ENCODE measurements at regions not wholly inside any gene's neighbourhood (a gene's known extent, or its start where the extent isn't known, plus 50 kb on each side); places are given as distances from the start of the nearest gene placed in this dataset.

- peak; percentile 76 for DNase-seq
- Histone ChIP-seq H2BK15ac (ENCODE audit: low read depth, poor library complexity, severe bottlenecking) (peak overlapping the region; percentile 92), H3K4ac (ENCODE audit: low read depth in 1 of 2, low read length in 2 of 2) (peak overlapping the region; percentile 85 to 96), H3K9me3 (ENCODE audit: control insufficient read depth, low read length) (no peaks in the 10 kb centered on the region), H2AFZ (ENCODE audit: low read depth, low read length) (peak overlapping the region; percentile 95), H2BK120ac (ENCODE audit: low read depth, low read length) (peak overlapping the region; percentile 89), H4K8ac (ENCODE audit: low read length) (peak overlapping the region; percentile 97), H3K79me1 (replicated peaks; ENCODE audit: low read length, poor library complexity, severe bottlenecking) (peaks cover 7% of the 10 kb centered on the region), H3K9ac (ENCODE audit: low read length) (peak overlapping the region; percentile 85), H3K23ac (ENCODE audit: low read length in 2 of 2) (peak overlapping the region in 1 of 2 experiments; percentile 77), H3K18ac (ENCODE audit: low read depth in 1 of 2, low read length in 2 of 2) (peak overlapping the region; percentile 75 to 95), H3K36me3 (ENCODE audit: control insufficient read depth in 1 of 2, insufficient read depth in 2 of 2, low read depth in 1 of 2, low read length in 2 of 2) (no peaks in the 10 kb centered on the region), H3K4me3 (ENCODE audit: insufficient read depth in 1 of 2, low read depth in 1 of 2, low read length in 2 of 2) (peak overlapping the region; percentile 79 to 82), H4K91ac (ENCODE audit: low read length) (peak overlapping the region; percentile 88), H3K4me2 (ENCODE audit: low read length, poor library complexity, severe bottlenecking) (peak overlapping the region; percentile 86), H3K14ac (ENCODE audit: low read length in 2 of 2) (peak overlapping the region in 1 of 2 experiments; percentile 97), H3K4me1 (ENCODE audit: control insufficient read depth, insufficient read depth, low read depth, low read length) (peaks cover 36% of the 10 kb centered on the region), H2AK5ac (ENCODE audit: low read length, severe bottlenecking) (no peak overlapping the region), H3K27me3 (ENCODE audit: control insufficient read depth in 1 of 2, insufficient read depth in 1 of 2, low read length in 2 of 2) (no peaks in the 10 kb centered on the region), H2BK12ac (ENCODE audit: low read length in 2 of 2) (peak overlapping the region in 1 of 2 experiments; percentile 57), H2BK5ac (ENCODE audit: low read depth, low read length, poor library complexity, severe bottlenecking) (no peak overlapping the region), H3K27ac (ENCODE audit: low read length, poor library complexity, severe bottlenecking) (no peak overlapping the region)
- 1% methylated on average over 67 of the region's 117 CpGs for WGBS
Observed at GRCh38 chr22:25404928-25405816, 159.3 kb upstream of the GRK3 start.

GRCh38 chr22:25405841-25406509 lies 158.5 kb upstream of the GRK3 start:
- Histone ChIP-seq H2AK5ac (ENCODE audit: low read length, severe bottlenecking) (no peak overlapping the region), H3K79me1 (replicated peaks; ENCODE audit: low read length, poor library complexity, severe bottlenecking) (peaks cover 3% of the 10 kb centered on the region), H2BK12ac (ENCODE audit: low read length in 2 of 2) (no peak overlapping the region), H3K4me3 (ENCODE audit: insufficient read depth in 1 of 2, low read depth in 1 of 2, low read length in 2 of 2) (peak overlapping the region; percentile 74 to 79), H3K4ac (ENCODE audit: low read depth in 1 of 2, low read length in 2 of 2) (peak overlapping the region in 1 of 2 experiments; percentile 85), H3K36me3 (ENCODE audit: control insufficient read depth in 1 of 2, insufficient read depth in 2 of 2, low read depth in 1 of 2, low read length in 2 of 2) (no peaks in the 10 kb centered on the region), H2BK5ac (ENCODE audit: low read depth, low read length, poor library complexity, severe bottlenecking) (no peak overlapping the region), H2BK120ac (ENCODE audit: low read depth, low read length) (no peak overlapping the region), H3K9ac (ENCODE audit: low read length) (peak overlapping the region; percentile 85), H3K27me3 (ENCODE audit: control insufficient read depth in 1 of 2, insufficient read depth in 1 of 2, low read length in 2 of 2) (peaks cover 0 to 2% of the 10 kb centered on the region in 2 experiments), H3K23ac (ENCODE audit: low read length in 2 of 2) (no peak overlapping the region), H4K91ac (ENCODE audit: low read length) (peak overlapping the region; percentile 88), H3K27ac (ENCODE audit: low read length, poor library complexity, severe bottlenecking) (no peak overlapping the region), H2BK15ac (ENCODE audit: low read depth, poor library complexity, severe bottlenecking) (no peak overlapping the region), H3K4me1 (ENCODE audit: control insufficient read depth, insufficient read depth, low read depth, low read length) (peaks cover 30% of the 10 kb centered on the region), H2AFZ (ENCODE audit: low read depth, low read length) (no peak overlapping the region), H3K14ac (ENCODE audit: low read length in 2 of 2) (no peak overlapping the region), H3K9me3 (ENCODE audit: control insufficient read depth, low read length) (no peaks in the 10 kb centered on the region), H3K4me2 (ENCODE audit: low read length, poor library complexity, severe bottlenecking) (peak overlapping the region; percentile 86), H3K18ac (ENCODE audit: low read depth in 1 of 2, low read length in 2 of 2) (peak overlapping the region in 1 of 2 experiments; percentile 75), H4K8ac (ENCODE audit: low read length) (peak overlapping the region; percentile 97)
- WGBS, result 89% methylated on average over 18 of the region's 19 CpGs
- DNase-seq, result no peak

- Histone ChIP-seq H3K27me3 (ENCODE audit: control insufficient read depth in 1 of 2, insufficient read depth in 1 of 2, low read length in 2 of 2) (peaks cover 0 to 4% of the 10 kb centered on the region in 2 experiments), H3K23ac (ENCODE audit: low read length in 2 of 2) (no peak overlapping the region), H2BK120ac (ENCODE audit: low read depth, low read length) (no peak overlapping the region), H3K18ac (ENCODE audit: low read depth in 1 of 2, low read length in 2 of 2) (no peak overlapping the region), H3K9me3 (ENCODE audit: control insufficient read depth, low read length) (no peaks in the 10 kb centered on the region), H3K27ac (ENCODE audit: low read length, poor library complexity, severe bottlenecking) (no peak overlapping the region), H3K4ac (ENCODE audit: low read depth in 1 of 2, low read length in 2 of 2) (no peak overlapping the region), H2AK5ac (ENCODE audit: low read length, severe bottlenecking) (no peak overlapping the region), H4K91ac (ENCODE audit: low read length) (no peak overlapping the region), H3K14ac (ENCODE audit: low read length in 2 of 2) (no peak overlapping the region), H3K36me3 (ENCODE audit: control insufficient read depth in 1 of 2, insufficient read depth in 2 of 2, low read depth in 1 of 2, low read length in 2 of 2) (no peaks in the 10 kb centered on the region), H2AFZ (ENCODE audit: low read depth, low read length) (no peak overlapping the region), H3K4me3 (ENCODE audit: insufficient read depth in 1 of 2, low read depth in 1 of 2, low read length in 2 of 2) (no peak overlapping the region), H3K4me2 (ENCODE audit: low read length, poor library complexity, severe bottlenecking) (no peak overlapping the region), H3K4me1 (ENCODE audit: control insufficient read depth, insufficient read depth, low read depth, low read length) (peaks cover 25% of the 10 kb centered on the region), H2BK12ac (ENCODE audit: low read length in 2 of 2) (no peak overlapping the region), H4K8ac (ENCODE audit: low read length) (no peak overlapping the region), H3K9ac (ENCODE audit: low read length) (no peak overlapping the region), H2BK5ac (ENCODE audit: low read depth, low read length, poor library complexity, severe bottlenecking) (no peak overlapping the region), H3K79me1 (replicated peaks; ENCODE audit: low read length, poor library complexity, severe bottlenecking) (peaks cover 2% of the 10 kb centered on the region), H2BK15ac (ENCODE audit: low read depth, poor library complexity, severe bottlenecking) (no peak overlapping the region)
- WGBS, result 74% methylated on average over 9 of the region's 10 CpGs
- peak; percentile 25 for DNase-seq
Observed at GRCh38 chr22:25406510-25407210, 157.8 kb upstream of the GRK3 start.
